GM12865 (cell line): ENCODE measurements at regions not wholly inside any gene's neighbourhood (a gene's known extent, or its start where the extent isn't known, plus 50 kb on each side); places are given as distances from the start of the nearest gene placed in this dataset.

Experiments used
- DNase-seq: peaks from one replicate; pipeline ENCODE4 v3.0.0; 2010; ENCODE audit warnings: low read depth
- H3K4me3 ChIP-seq: 2 replicates; pipeline ENCODE4 v1.5.1; 2011; ENCODE audit warnings: mild to moderate bottlenecking, low read depth, low read length, control low read depth
- TF ChIP-seq, protein P1 (sequence below): IDR thresholded peaks from 2 replicates; pipeline ENCODE4 v1.5.1; 2011; ENCODE audit warnings: low read length, control low read depth, low read depth, inconsistent platforms; ENCODE audit not compliant: insufficient read depth; ENCODE audit errors: missing control alignments

DNA sequence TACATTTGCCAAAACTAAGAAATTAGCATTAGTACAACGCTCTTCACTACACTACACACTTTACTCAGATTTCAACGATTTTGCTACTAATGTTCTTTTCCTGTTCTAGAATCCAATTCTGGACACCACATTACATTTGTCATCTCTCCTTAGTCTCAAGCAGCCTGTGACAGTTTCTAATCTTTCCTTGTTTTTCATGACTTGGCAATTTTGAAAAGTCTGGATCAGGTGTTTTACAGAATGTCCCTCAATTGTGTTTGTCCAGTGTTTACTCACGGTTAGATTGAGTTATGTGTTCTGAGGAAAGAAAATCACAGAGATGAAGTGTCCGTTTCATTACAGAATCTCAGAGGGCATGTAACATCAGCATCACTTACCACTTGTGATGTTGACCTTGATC is 372.6 kb downstream of the TFAP2A start:
- no peak for DNase-seq
- TF ChIP-seq, protein P1, sequence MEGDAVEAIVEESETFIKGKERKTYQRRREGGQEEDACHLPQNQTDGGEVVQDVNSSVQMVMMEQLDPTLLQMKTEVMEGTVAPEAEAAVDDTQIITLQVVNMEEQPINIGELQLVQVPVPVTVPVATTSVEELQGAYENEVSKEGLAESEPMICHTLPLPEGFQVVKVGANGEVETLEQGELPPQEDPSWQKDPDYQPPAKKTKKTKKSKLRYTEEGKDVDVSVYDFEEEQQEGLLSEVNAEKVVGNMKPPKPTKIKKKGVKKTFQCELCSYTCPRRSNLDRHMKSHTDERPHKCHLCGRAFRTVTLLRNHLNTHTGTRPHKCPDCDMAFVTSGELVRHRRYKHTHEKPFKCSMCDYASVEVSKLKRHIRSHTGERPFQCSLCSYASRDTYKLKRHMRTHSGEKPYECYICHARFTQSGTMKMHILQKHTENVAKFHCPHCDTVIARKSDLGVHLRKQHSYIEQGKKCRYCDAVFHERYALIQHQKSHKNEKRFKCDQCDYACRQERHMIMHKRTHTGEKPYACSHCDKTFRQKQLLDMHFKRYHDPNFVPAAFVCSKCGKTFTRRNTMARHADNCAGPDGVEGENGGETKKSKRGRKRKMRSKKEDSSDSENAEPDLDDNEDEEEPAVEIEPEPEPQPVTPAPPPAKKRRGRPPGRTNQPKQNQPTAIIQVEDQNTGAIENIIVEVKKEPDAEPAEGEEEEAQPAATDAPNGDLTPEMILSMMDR, result no peak
- no peak overlapping the region for H3K4me3 ChIP-seq

DNA sequence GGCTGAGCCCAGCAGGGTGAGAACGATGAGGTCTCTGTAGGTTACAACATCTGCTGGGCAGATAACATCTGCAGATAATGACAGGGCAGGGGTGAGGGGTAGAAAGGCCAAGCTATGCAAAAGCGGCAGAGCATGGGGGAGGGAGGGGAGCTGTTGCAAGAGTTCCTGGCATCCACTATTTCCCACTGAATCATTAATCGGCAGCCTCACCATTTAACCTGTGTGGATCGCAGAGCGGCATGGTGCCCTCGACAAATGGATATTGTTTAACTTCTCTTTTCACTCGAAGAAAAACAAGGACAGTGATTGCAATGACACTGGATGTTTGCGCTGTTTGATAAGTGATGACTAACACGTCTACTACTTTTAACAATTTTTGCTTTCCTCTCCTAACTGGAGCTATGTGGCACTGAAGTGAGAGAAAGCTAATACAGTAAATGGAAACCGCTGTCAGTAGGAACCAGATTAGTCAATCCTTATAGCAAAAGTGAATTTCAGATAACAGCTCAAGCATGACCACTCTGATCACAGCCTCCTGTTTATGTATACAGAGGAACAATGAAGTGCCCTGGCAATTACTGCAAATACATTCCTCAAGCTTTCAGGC is 381.5 kb downstream of the TFAP2A start:
- TF ChIP-seq, protein P1, result no peak
- no peak overlapping the region for H3K4me3 ChIP-seq
- DNase-seq, result no peak

- no peak for DNase-seq
- no peak overlapping the region for H3K4me3 ChIP-seq
- TF ChIP-seq, protein P1, result no peak
Measured at GRCh38 chr6:10031617-10032016, 383.3 kb downstream of the TFAP2A start.

- TF ChIP-seq, protein P1, result peak; percentile 45
- peak; percentile 18 for DNase-seq
- H3K4me3 ChIP-seq, result no peak overlapping the region
Measured at GRCh38 chr6:10030942-10031537, 383.8 kb downstream of the TFAP2A start.

DNA sequence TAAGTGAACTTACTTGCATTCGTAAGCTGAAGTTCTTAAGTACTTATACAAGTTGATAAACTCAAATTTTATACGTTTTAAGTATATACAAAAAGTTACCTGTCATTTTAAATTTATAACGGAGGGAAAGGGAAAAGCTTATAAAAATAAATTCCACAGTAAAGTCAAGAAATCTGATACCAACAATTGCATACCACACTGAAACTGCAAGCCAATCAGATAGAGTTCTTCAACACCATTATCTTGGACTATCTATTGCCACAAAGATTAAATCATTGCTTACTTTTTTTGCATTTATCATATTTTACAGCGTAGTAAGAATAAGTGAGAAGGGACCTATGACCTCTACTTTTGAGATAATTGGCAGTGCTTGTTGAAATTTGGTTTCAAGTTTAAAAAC is 386.7 kb downstream of the TFAP2A start:
- no peak overlapping the region for H3K4me3 ChIP-seq
- TF ChIP-seq, protein P1, result no peak
- DNase-seq, result no peak

GRCh38 chr6:10019851-10020250 is 395.0 kb downstream of the TFAP2A start:
- H3K4me3 ChIP-seq, result no peak overlapping the region
- DNase-seq, result no peak
- TF ChIP-seq, protein P1, result no peak

DNA sequence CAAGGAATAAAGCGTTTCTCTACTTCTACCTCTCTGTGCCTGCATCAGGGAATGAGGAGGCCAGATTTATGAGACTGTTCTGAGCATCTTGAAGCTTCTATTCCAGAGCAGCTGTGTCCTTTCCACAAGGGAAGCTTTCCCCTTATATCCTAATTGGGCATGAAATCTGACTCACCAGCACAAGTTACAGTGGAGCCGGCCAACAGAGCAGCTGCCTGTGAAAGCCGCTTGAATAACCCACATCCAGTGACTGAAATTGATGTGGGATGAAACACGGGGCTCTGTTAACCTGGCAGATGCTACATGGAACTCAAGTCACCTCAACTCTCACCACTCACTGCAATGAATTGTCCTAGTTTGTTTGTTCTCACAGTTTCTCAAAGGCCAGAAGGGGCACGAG is 400.3 kb downstream of the TFAP2A start:
- TF ChIP-seq, protein P1, result no peak
- no peak for DNase-seq
- H3K4me3 ChIP-seq, result no peak overlapping the region
